Upper lobe of left lung (tissue), 4 donors: ENCODE measurements at regions not wholly inside any gene's neighbourhood (a gene's known extent, or its start where the extent isn't known, plus 50 kb on each side); places are given as distances from the start of the nearest gene placed in this dataset.

Experiments
- CTCF ChIP-seq, 6 experiments: fragments of 450-650 bp in 4 of 6; fragments of 200-600 bp in 2 of 6; sonication (generic) in 2 of 6; IDR thresholded peaks; one replicate each; pipeline ENCODE4 v1.5.1; 2016 to 2019; ENCODE audit warnings: antibody characterized with exemption in 6 of 6
- EP300 ChIP-seq, 4 donors: sonication (generic); formaldehyde crosslinking; IDR thresholded peaks; one replicate each; pipeline ENCODE4 v1.5.1; 2017; ENCODE audit warnings: antibody characterized with exemption in 4 of 4, control low read depth in 2 of 4
- POLR2A ChIP-seq, 4 donors: fragments of 450-650 bp; IDR thresholded peaks; one replicate each; pipeline ENCODE4 v1.5.1; 2016 to 2017; ENCODE audit warnings: antibody characterized with exemption in 4 of 4, mild to moderate bottlenecking in 2 of 4
- POLR2AphosphoS5 ChIP-seq, 2 donors: sonication (generic); formaldehyde crosslinking; IDR thresholded peaks; one replicate each; pipeline ENCODE4 v1.5.1; 2017; ENCODE audit warnings: antibody characterized with exemption in 2 of 2

- TF ChIP-seq POLR2A (IDR thresholded peaks at IDR 0.05) (no peak), CTCF (IDR thresholded peaks at IDR 0.05) (no peak), POLR2AphosphoS5 (IDR thresholded peaks at IDR 0.05) (no peak), EP300 (IDR thresholded peaks at IDR 0.05) (no peak)
Observed at GRCh38 chr6:97687916-97688315, 404.9 kb upstream of the MMS22L start.
